ENCODE measurements at regions not wholly inside any gene's neighbourhood (a gene's known extent, or its start where the extent isn't known, plus 50 kb on each side); places are given as distances from the start of the nearest gene placed in this dataset.

GRCh38 chr17:77376795-77377709, 236.3 kb downstream of the SEC14L1 start:
- TF ChIP-seq CTCF (IDR thresholded peaks at IDR 0.05) = no peak
- no peak for TF ChIP-seq POLR2A (IDR thresholded peaks at IDR 0.05)
- peak; percentile 39 to 56 for TF ChIP-seq POLR2AphosphoS5 (IDR thresholded peaks at IDR 0.05)

All from upper lobe of left lung (tissue), 4 donors.